ENCODE measurements at regions not wholly inside any gene's neighbourhood (a gene's known extent, or its start where the extent isn't known, plus 50 kb on each side); places are given as distances from the start of the nearest gene placed in this dataset.

- DNase-seq (ENCODE audit: low read depth in 1 of 2, low spot score in 1 of 2) = no peak
- TF ChIP-seq CTCF (IDR thresholded peaks at IDR 0.05; ENCODE audit: insufficient read depth, low read length) (no peak), SPI1 (IDR thresholded peaks at IDR 0.05; ENCODE audit: borderline replicate concordance, low read depth) (no peak), GABPA (IDR thresholded peaks at IDR 0.05; ENCODE audit: low read depth) (no peak), POLR2AphosphoS5 (IDR thresholded peaks at IDR 0.05; ENCODE audit: low read depth) (no peak)
- H3K4me3 ChIP-seq (replicated peaks; ENCODE audit: insufficient read depth, low read length) = no peak overlapping the region
- H3K27me3 ChIP-seq (ENCODE audit: insufficient read depth, poor library complexity, severe bottlenecking) = no peaks in the 10 kb centered on the region
- H3K27ac ChIP-seq (replicated peaks) = no peak overlapping the region
Measured at GRCh38 chr11:41612415-41612814, 153.0 kb upstream of the LRRC4C start.

GRCh38 chr11:41613326-41613725 is 153.9 kb upstream of the LRRC4C start:
- DNase-seq (ENCODE audit: low read depth in 1 of 2, low spot score in 1 of 2) = no peak

GRCh38 chr11:41622707-41623359 is 163.4 kb upstream of the LRRC4C start:
- no peak overlapping the region for H3K27ac ChIP-seq (replicated peaks)
- no peak for DNase-seq (ENCODE audit: low read depth in 1 of 2, low spot score in 1 of 2)
- H3K27me3 ChIP-seq (ENCODE audit: insufficient read depth, poor library complexity, severe bottlenecking) = no peaks in the 10 kb centered on the region
- TF ChIP-seq REST (IDR thresholded peaks at IDR 0.05; ENCODE audit: insufficient replicate concordance, low read depth) (no peak), POLR2AphosphoS5 (IDR thresholded peaks at IDR 0.05; ENCODE audit: low read depth) (no peak), CTCF (IDR thresholded peaks at IDR 0.05; ENCODE audit: insufficient read depth, low read length) (no peak), SPI1 (IDR thresholded peaks at IDR 0.05; ENCODE audit: borderline replicate concordance, low read depth) (no peak), GABPA (IDR thresholded peaks at IDR 0.05; ENCODE audit: low read depth) (no peak)
- H3K4me3 ChIP-seq (replicated peaks; ENCODE audit: insufficient read depth, low read length) = no peak overlapping the region

More at GRCh38 chr11:41613326-41613725, 153.9 kb upstream of the LRRC4C start:
- Histone ChIP-seq H3K4me3 (replicated peaks; ENCODE audit: insufficient read depth, low read length) (no peak overlapping the region), H3K27me3 (ENCODE audit: insufficient read depth, poor library complexity, severe bottlenecking) (no peaks in the 10 kb centered on the region), H3K27ac (replicated peaks) (no peak overlapping the region)
- TF ChIP-seq POLR2AphosphoS5 (IDR thresholded peaks at IDR 0.05; ENCODE audit: low read depth) (no peak), CTCF (IDR thresholded peaks at IDR 0.05; ENCODE audit: insufficient read depth, low read length) (no peak), SPI1 (IDR thresholded peaks at IDR 0.05; ENCODE audit: borderline replicate concordance, low read depth) (no peak), GABPA (IDR thresholded peaks at IDR 0.05; ENCODE audit: low read depth) (no peak), REST (IDR thresholded peaks at IDR 0.05; ENCODE audit: insufficient replicate concordance, low read depth) (no peak)

GRCh38 chr11:41659985-41660384 is 200.5 kb upstream of the LRRC4C start:
- TF ChIP-seq GABPA (IDR thresholded peaks at IDR 0.05; ENCODE audit: low read depth) = no peak
- no peak for TF ChIP-seq POLR2AphosphoS5 (IDR thresholded peaks at IDR 0.05; ENCODE audit: low read depth)
- no peak for TF ChIP-seq SPI1 (IDR thresholded peaks at IDR 0.05; ENCODE audit: borderline replicate concordance, low read depth)
- TF ChIP-seq REST (IDR thresholded peaks at IDR 0.05; ENCODE audit: insufficient replicate concordance, low read depth) = no peak
- TF ChIP-seq CTCF (IDR thresholded peaks at IDR 0.05; ENCODE audit: insufficient read depth, low read length) = no peak
- H3K27me3 ChIP-seq (ENCODE audit: insufficient read depth, poor library complexity, severe bottlenecking) = no peaks in the 10 kb centered on the region
- no peak for DNase-seq (ENCODE audit: low read depth in 1 of 2, low spot score in 1 of 2)

More at GRCh38 chr11:41659985-41660384, 200.5 kb upstream of the LRRC4C start:
- Histone ChIP-seq H3K27ac (replicated peaks) (no peak overlapping the region), H3K4me3 (replicated peaks; ENCODE audit: insufficient read depth, low read length) (no peak overlapping the region)
